Jurkat, Clone E6-1 (cell line): ENCODE measurements at regions not wholly inside any gene's neighbourhood (a gene's known extent, or its start where the extent isn't known, plus 50 kb on each side); places are given as distances from the start of the nearest gene placed in this dataset.

Experiments used
- DNase-seq: peaks from one replicate; pipeline ENCODE4 v3.0.0-alpha.2; 2011; ENCODE audit warnings: low read depth, low spot score
- H3K4me3 ChIP-seq: 2 replicates; pipeline ENCODE4 v1.5.1; 2011; ENCODE audit warnings: mild to moderate bottlenecking, low read length, control low read depth, moderate library complexity

DNA sequence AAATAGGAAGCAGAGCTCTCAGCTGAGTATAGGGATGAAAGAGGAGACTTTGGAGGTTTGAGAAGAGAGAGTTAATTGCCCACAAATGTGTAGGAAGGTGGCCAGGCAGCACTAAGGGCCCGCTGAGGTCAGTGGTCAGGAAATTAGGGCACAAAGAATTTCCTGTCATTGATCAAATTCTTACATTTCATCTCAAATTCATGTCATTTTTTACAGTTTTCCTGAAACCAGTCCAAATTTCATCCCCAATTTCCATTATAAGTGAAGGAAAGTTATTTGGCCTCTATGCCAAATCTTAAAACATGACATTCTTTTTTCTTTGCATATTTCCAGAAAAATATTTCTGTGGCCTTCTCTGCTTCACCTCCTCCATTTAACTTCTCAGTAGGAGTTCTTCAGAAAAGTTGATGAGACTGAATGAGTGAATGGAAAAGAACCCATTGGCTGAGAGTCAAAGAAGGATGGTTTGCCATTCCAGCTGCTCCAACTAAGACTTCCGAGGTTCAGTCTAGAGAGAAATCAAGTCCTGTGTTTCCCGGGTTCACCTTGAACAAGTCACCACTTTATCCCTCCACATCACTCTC is 68.7 kb upstream of the SPRY1 start:
- no peak overlapping the region for H3K4me3 ChIP-seq
- no peak for DNase-seq

DNA sequence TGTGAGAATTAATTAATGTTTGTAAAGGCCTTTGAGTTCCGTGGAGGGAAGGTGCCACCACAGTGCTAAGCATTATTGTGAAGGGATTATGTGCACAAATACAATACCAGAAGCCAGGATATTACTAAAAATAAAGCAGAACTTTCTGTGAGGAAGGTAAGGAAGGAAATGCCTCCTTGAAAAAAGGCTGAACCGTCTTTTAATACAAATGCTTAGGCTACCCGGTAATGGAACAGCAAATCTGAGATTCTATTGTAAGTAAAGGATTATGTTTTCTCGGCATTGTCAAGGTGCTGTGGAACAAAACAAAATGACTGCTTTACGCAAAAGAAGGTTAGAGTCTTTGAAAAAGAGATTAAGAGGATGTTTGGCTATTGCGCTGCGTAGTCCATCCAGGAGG is 57.9 kb upstream of the SPRY1 start:
- no peak for DNase-seq
- no peak overlapping the region for H3K4me3 ChIP-seq

DNA sequence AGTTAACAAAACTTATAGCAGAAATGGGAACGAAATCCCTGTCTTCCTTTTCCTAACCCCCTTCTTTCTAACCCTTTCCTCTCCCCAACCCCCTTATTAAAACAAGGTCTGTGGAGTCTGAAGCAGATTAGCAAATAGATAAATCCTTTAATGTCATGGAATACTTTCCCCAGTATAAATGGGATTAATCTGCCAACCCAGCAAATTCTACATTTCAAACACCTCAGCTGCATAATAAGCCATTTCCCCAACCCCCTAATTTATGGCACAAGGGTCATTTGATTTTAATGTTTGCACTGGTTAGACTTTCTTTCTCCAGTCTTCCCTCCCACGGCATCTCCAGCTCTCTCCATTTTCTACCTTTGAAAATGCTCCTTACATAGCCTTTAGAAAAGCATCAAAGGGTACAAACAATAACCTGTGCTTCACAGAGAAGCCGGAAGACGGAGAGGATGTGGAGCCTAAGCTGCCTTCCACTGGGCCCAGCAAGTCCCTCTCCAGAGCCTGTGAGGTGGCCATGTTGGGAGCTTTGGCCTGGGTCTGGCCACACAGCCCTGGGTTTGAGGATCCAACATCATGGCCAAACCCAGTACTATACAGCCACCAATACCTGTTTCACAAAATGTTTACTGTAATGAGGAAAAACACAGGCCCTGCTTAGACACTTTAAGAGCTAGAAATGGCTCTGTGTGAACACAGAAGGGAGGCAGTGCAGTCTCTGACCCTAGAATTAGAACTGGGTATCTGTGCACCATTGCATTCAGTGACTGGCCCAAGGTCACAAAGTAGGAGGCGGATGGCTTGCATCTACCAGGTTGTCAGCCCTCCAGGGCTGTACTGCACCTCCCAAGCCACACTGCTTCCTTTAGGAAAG is 56.9 kb upstream of the SPRY1 start:
- no peak for DNase-seq
- no peak overlapping the region for H3K4me3 ChIP-seq

DNA sequence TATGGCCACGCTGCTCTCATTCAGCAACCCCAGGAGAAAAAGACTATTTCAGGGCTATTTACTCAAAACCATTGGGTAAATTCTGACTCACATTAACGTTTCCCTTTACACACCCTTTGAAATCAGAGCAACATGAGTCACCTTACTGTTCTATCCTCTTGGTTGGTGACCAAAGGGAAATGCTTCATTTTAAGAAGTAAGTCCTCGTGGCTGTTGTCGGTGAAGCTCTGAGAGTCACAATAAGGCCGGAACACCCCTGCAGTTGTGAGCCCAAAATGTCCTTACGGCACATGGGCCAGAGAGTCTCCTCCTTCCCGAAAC is 56.3 kb upstream of the SPRY1 start:
- H3K4me3 ChIP-seq, result no peak overlapping the region
- DNase-seq, result no peak

DNA sequence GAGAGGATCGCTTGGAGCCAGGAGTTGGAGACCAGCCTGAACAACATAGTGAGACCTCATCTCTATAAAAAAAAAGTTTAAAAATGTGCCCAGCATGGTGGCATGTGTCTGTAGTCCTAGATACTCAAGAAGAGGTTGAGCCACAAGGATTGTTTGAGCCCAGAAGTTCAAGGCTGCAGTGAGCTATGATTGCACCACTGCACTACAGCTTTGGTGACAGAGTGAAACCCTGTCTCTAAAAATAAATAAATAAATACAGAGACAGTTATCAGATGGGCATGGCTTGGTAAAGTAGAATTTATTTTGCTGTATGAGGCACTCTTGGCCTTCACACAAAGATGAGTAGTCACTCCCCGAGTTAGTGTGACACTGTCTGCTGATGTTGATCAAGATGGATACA is 54.1 kb upstream of the SPRY1 start:
- no peak overlapping the region for H3K4me3 ChIP-seq
- no peak for DNase-seq

DNA sequence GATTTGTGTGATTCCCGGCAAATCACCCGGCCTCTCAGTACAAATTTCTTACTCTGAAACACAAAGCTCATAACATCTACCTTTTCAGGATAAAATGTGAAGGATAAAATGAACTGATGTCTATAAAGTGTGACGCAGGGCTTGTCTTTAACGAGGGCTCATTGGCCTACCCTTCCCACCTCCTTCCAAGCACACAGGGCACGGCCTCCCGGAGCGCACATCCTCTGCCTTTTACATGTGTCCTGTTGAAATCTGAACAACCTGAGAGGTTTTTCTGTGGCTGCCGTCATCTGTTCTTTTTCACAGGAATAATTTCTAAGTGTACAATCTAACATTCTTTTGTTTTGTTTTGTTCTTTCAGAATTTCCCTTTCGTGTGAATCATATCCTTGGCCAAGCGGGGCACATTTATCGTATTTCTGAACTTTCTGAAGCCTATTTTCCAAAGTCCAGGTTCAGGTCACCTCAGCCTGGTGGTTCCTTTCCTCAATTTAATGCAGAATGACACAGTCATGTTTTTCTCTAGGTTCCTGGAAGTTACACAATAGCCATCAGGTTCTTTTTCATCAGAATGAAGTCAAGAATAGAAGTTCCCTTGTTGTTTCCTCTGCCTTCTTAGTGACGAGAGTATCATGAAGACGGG is 53.1 kb upstream of the SPRY1 start:
- DNase-seq, result no peak
- no peak overlapping the region for H3K4me3 ChIP-seq

DNA sequence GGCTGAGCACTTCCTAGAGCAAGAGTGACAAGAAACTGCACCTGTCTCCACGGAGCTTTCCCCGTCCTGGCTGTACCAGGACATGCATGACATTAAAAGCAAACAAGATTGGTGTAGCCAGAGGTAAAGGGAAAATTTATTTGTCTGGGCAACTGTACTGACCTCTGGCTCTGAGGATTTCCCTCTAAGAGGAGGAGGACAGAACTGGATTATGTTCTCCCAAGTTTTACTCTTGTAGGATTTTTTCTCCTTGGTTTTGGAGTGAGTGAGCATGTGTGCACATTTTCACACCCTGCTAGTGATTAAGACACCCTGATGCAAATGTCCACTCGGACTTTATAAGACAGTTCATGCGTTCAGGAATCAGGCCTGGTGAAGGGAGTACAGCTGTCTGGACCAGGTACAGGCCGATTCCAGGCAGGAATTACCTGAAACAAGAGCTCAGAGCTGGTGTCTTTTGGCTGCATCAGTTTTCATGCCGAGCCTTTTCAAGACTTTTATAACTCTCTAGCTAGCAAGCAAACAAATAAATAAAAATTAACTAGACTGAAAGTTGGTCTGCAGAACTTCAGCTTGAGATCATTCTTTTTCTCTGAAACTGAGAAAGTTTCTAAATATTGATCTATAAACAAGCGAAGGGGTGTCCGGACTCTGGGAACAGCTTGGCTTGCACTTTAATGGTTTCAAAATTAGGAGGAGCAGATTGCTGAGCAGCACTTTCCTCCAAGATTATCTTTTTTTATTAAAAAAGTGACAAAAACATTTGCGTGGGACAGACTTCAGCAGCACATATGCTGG is 51.3 kb upstream of the SPRY1 start:
- no peak for DNase-seq

DNA sequence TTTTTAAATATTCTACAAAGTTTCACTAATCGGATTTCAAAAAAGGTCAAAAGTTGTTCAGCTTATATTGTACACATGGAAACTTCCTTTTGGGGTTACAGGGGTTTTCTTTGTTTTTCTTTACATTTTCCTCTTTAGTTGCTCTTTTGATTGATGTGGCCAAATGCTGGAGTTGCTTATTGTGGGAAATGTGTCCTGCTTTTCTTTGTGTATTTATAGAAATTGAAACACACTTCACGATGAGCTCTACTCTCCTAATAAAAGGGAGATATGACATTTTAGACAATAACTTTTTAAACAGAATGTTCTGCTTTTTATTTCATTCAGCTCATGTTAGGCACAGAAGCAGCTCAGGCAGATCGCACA is 50.7 kb upstream of the SPRY1 start:
- peak; percentile 28 for DNase-seq
- H3K4me3 ChIP-seq, result no peak overlapping the region

More for the DNA sequence above, 51.3 kb upstream of the SPRY1 start:
- H3K4me3 ChIP-seq, result no peak overlapping the region

DNA sequence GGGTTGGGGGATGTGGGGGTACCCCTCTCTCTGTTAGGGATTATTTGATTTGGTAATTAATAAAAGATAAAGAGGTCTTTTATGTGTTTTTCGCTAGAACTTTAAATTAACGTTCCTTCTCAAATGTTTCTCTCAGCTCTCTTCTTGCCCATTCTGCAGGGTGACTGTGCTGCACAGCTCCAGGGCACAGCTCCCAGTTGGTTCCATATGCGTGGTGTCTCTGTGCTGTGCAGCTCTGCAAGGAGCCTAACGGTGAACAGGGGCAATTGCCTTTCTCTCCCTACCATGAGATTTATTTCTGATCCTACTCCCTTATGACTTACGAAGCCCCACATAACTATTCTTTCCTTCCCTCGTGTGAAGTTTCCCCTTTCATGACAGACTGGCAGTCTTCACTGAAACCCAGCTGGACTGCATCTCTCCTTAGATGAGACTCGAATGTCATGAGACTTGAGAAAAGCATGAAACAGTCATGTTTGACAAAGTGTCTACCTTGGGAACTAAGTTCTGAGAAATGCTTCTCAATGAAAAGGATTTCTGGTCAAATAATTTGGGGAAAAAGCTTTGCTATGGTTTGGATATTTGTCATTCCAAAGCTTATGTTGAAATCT is 50.2 kb upstream of the SPRY1 start:
- DNase-seq, result no peak

More for the DNA sequence above, 50.2 kb upstream of the SPRY1 start:
- H3K4me3 ChIP-seq, result no peak overlapping the region
